ENCODE measurements at regions not wholly inside any gene's neighbourhood (a gene's known extent, or its start where the extent isn't known, plus 50 kb on each side); places are given as distances from the start of the nearest gene placed in this dataset.

DNA sequence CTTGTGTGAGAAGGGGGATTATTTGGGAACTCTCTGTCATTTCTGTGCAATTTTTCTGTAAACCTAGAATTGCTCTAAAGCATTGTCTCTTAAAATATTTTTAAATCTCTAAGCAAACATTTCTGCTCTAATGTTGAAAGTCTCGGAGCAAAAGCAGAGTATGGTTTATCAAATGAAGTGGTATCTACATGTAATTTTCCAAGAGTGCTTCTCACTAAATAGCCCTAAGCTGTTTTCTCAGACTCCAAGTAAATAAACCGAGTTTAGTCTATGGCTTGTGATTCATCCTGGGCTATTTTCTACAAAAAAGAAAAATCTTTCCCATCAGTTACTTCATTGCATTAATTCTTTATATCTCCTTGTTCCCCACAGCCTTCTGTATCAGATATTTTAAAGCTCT, 90.8 kb downstream of the METTL4 start:
- no peak for DNase-seq

DNA sequence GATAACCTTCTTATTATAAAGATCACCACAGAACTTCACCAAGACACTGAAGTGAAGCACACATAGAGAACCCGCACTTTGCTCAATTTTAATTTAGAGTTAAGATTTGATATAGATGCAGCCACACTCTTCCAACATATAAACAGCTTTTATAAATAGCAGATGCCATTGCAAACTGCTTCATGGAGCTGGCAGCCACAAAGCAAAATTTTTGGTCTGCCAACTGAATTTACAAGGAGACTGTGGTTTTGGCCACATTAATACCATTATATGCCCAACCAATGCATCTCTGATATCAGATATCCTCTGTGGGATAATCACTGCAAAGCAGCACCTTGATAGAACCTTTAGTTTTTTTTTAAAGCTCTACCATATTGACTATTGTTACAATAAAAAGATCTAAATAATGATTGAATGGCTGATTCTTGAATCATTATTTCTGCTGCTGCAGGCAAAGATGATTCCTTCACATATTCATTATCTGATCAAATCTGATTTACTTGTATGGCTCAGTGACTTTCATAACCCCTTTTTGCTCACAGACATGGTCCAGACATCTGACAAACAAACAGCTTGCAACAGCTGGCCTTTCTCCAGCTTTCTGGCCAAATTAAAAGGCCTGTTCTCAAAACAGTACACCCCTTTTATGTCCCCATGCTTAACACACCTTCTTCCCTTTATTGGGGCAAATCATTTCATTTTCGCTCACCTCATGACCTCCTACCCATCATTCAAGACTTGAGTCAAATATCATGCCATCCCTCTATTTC, 88.4 kb downstream of the METTL4 start:
- DNase-seq: no peak

DNA sequence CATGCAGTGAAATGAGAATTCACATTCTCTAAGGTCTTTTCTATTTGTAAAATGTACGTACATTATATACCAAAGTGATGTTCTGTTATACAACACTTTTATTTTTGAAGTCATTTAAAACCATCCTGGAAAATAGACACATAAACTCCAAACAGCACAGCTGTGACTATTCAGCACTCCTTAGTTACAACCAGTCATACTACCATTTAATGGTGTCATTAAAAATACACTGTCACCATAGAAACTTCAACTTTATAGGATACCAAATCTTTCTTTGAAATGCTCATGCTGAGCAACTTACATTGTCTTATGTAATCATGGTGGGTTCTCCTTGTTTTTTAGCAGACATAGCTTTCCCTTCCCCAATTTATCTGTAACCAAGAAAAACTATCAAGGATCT, 85.3 kb downstream of the METTL4 start:
- no peak for DNase-seq

DNA sequence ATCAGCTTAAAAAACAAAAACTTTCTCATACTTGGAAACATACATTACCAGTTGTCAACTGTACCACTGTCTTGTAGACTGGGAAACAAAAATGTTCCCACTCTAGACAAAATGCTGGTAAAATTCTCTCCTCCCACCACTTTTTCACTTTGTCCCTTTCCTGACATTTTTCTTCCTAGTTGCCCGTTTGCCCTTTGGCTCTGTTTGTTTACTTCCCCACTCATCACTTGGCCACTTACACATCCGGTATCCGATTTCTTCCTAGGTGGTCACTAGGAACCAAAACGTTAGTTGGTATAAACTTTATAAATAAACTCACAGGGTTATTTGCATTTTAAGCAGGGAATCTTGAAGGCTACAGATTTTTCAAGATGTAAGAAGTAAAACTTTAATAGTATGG, 84.9 kb downstream of the METTL4 start:
- DNase-seq: no peak
